Activated naive CD4-positive, alpha-beta T cell treated with anti-CD3 and anti-CD28 coated beads, Interleukin-2, amount 50 U/mL, for 72 hours (primary cell): ENCODE measurements at regions not wholly inside any gene's neighbourhood (a gene's known extent, or its start where the extent isn't known, plus 50 kb on each side); places are given as distances from the start of the nearest gene placed in this dataset.
"Not testable (repeated sequence)": the region's sequence is repeated elsewhere in the genome, so short reads cannot be mapped to it uniquely, and the experiment has no call there.

Experiments used
- ATAC-seq, 2 donors: fragments of 150-1000 bp; cut with Tn5 transposase; 2 replicates each; pipeline ENCODE4 v1.10.0; 2021; ENCODE audit warnings: mild to moderate bottlenecking in 2 of 2, moderate library complexity in 2 of 2
- DNase-seq, 2 donors: peaks; one replicate each; pipeline ENCODE4 v3.0.0; 2021 to 2022; ENCODE audit warnings: low spot score in 2 of 2
- H3K27ac Mint-ChIP-seq, 2 donors: one replicate each; pipeline ENCODE4 v1.8.0; 2022; ENCODE audit warnings: mild to moderate bottlenecking in 2 of 2, mixed read lengths in 2 of 2
- H3K36me3 Mint-ChIP-seq, 2 donors: one replicate each; pipeline ENCODE4 v1.8.0; 2022; ENCODE audit warnings: mixed read lengths in 2 of 2
- H3K9me3 Mint-ChIP-seq, 2 donors: one replicate each; pipeline ENCODE4 v1.8.0; 2022; ENCODE audit warnings: mixed read lengths in 2 of 2

DNA sequence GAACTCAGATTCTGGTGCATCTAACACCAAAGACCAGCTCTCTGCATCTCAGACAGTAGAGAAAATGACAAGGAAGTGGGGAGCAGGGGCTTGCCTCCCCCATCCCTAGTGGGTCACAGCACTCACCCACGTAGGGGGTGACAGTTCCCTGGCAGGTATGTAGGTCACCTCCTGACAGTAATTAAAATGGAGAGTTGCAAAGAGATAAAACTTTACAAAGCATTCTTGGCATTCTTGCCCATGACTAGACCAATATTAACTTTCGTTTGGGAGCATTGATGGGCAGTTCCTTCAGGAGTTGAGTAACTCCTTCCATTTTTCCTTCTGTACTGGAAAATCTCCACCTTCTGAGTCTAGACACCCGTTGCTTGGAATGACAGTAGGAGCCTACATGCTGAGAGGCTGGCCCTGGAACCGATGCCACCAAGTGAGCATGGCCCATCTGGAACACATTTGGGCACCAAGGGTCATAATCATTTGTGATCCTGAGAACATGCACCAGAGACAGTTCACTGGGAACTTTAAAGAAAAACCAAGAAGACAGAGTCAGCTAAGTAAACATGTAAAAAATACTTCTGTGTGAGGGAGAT lies 81.5 kb upstream of the MSX2 start:
- no peak overlapping the region for H3K27ac Mint-ChIP-seq
- H3K36me3 Mint-ChIP-seq, result peaks cover 0 to 2% of the 10 kb centered on the region in 2 donors
- peaks cover 3 to 9% of the 10 kb centered on the region in 2 donors for H3K9me3 Mint-ChIP-seq
- no peak for ATAC-seq
- no peak for DNase-seq

DNA sequence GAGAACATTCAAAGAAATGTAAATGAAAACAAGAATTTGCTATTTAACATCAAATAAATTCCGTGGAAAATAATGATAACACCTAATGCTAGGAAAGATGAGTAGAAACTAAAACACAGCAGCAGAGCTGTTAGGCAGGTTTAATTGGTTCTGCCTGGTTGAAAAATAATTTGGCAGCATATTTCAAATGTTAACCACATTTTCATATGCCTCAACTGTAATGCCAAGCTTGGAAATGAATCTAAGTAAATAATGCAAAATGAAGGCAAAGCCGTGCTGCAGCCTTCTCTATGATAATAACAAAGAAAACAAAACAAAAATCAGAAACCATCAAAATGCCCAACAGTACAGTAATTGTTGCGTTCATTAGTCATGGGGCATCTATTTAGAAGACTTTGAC lies 79.9 kb upstream of the MSX2 start:
- peaks cover 3 to 14% of the 10 kb centered on the region in 2 donors for H3K9me3 Mint-ChIP-seq
- peaks cover 0 to 7% of the 10 kb centered on the region in 2 donors for H3K36me3 Mint-ChIP-seq
- ATAC-seq, result no peak
- H3K27ac Mint-ChIP-seq, result no peak overlapping the region
- no peak for DNase-seq

DNA sequence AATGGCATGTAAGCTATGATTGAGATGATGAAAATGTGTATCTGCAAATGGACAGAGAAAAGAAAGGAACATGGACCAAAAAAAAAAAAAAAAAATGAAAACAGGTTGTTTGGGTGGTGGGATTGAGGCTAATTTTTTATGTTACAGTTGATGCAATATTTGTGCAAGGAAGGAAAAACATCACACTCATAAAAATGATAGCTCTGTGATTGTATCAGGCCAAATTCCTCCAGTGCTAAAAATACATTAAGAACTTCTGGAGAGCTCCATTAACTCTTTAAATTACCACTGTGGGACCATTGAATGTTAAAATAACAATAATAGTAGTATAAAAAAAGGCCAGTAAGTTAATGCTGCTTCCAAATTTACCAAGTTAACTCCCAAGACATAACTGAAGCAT lies 79.5 kb upstream of the MSX2 start:
- peaks cover 0 to 7% of the 10 kb centered on the region in 2 donors for H3K36me3 Mint-ChIP-seq
- DNase-seq (no peak), ATAC-seq (no peak)
- H3K27ac Mint-ChIP-seq, result no peak overlapping the region
- H3K9me3 Mint-ChIP-seq, result peaks cover 3 to 14% of the 10 kb centered on the region in 2 donors

DNA sequence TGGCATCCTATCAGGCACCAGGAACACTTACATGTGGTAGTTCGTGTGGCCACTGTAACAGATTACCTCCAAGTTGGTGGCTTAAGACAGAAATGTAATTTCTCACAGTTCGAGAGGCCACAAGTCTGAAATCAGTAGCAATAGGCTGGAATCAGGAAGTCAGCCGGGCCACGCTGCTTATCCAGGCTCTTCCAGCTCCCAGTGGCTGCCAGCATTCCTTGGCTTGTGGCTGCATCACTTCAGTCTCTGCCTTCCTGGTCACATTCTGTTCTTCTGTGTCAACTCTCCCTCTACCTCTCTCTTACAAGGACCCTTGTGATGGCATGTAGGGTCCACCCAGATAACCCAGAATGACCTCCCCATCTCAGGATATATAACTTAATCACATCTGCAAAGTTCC lies 78.7 kb upstream of the MSX2 start:
- no peak for ATAC-seq
- peaks cover 0 to 7% of the 10 kb centered on the region in 2 donors for H3K36me3 Mint-ChIP-seq
- DNase-seq, result no peak
- H3K9me3 Mint-ChIP-seq, result peaks cover 3 to 14% of the 10 kb centered on the region in 2 donors
- H3K27ac Mint-ChIP-seq, result peak overlapping the region in 1 of 2 donors; percentile 57

DNA sequence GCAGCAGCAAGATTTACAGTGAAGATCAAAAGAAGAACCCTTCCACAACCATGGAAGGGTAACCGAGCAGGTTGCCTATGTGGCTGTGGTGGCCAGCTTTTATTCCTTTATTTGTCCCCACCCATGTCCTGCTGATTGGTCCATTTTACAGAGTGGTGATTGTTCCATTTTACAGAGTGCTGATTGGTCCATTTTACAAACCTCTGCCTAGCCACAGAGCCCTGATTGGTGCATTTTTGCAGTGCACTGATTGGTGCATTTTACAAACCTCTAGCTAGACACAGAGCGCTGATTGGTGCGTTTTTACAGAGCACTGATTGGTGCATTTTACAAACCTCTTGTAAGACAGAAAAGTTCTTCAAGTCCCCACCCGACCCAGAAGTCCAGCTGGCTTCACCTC lies 75.8 kb upstream of the MSX2 start:
- not testable (repeated sequence) for H3K36me3 Mint-ChIP-seq, H3K9me3 Mint-ChIP-seq, ATAC-seq, DNase-seq, H3K27ac Mint-ChIP-seq

DNA sequence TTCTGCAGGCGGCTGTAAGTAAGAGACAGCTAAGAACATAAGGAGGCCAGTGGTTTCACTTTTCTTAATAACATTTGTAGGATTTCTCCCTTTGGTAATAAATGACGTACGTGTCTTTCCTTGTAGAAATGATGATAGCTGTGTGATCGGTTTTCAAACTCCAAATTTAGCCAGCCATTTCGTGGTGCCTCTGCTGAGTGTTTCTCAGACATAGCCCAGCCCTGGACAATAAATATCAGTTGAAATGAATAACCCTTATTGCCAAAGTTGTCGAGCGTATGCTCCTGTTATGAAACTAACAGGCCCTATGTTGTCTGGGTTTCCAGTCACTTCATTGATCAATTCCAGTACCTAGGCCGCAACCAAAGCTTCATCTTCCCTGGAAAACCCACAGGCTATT lies 75.0 kb upstream of the MSX2 start:
- Mint-ChIP-seq H3K36me3 (peaks cover 0 to 7% of the 10 kb centered on the region in 2 donors), H3K27ac (no peak overlapping the region), H3K9me3 (peaks cover 3 to 10% of the 10 kb centered on the region in 2 donors)
- ATAC-seq, result no peak
- DNase-seq, result no peak

DNA sequence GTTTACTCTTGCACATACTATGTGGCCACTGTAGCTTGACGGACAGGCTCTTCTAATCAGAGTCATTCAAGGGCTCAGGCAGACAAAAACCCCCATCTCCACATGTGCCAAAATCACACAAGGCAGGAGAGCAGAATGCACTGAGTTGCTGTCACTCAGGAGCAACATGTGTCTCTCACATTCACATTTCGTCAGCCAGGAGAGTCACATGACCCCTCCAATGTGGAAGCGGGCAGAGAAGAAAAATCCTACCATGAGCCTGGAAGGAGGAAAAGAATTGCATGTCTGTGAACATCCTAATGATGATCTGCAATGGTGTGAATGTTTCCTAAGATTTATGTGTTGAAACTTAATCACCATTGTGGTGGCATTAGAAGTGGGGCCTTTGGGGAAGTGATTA lies 69.9 kb upstream of the MSX2 start:
- Mint-ChIP-seq H3K27ac (no peak overlapping the region), H3K36me3 (no peaks in the 10 kb centered on the region), H3K9me3 (no peaks in the 10 kb centered on the region)
- no peak for ATAC-seq
- no peak for DNase-seq

DNA sequence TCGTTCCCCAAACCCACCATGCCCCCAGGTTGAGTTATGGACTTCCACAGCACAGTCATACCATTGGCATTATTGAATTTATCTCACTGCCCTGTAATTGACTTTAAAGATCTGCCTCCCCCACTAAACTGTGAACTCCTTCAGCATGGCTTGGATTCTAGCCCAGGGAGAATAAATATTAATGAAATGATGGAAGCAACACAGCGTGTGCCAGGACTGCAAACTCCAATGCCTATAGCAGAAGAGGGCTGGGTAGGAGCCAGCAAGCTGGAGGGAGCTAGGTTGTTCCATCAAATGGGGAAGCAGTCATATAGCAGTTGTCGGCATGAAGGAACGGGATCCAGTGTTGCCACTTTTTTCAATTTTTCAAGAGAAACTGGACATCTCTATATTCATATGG lies 69.0 kb upstream of the MSX2 start:
- Mint-ChIP-seq H3K27ac (no peak overlapping the region), H3K36me3 (no peaks in the 10 kb centered on the region), H3K9me3 (no peaks in the 10 kb centered on the region)

DNA sequence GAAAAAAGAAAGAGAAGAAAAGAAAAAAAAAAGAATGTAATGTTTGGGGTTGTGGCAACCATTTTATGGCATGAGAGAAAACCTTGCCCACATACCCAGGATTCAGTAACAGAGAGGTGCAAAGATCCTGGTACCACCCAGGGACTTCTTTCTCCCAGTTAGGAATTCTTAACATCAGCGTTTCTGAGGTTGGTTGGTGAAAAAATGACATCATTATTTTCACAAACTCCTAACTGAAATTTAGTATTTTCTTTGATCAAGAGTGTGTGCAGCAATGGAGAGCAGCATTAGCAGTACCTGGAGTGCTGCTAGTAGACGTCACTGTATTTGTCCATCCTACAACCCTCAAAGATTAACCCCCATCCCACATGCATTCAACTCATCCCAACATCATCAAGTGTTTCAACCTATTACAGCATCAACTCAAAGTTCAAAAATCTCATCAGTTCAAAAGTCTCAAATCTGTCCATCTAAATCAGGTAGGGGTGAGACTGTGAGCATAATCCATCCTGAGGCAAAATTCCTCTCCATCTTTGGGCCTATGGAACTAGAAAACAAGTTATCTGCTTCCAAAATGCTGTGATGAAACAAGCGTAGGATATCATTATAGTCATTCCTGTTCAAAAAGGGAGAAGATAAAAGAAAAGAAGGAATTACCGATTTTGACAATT lies 60.1 kb upstream of the MSX2 start:
- Mint-ChIP-seq H3K9me3 (peaks cover 19% of the 10 kb centered on the region in 2 donors), H3K27ac (no peak overlapping the region), H3K36me3 (peaks cover 0 to 10% of the 10 kb centered on the region in 2 donors)
- DNase-seq, result no peak
- no peak for ATAC-seq

More for the DNA sequence above, 69.0 kb upstream of the MSX2 start:
- DNase-seq, result no peak
- ATAC-seq, result no peak

DNA sequence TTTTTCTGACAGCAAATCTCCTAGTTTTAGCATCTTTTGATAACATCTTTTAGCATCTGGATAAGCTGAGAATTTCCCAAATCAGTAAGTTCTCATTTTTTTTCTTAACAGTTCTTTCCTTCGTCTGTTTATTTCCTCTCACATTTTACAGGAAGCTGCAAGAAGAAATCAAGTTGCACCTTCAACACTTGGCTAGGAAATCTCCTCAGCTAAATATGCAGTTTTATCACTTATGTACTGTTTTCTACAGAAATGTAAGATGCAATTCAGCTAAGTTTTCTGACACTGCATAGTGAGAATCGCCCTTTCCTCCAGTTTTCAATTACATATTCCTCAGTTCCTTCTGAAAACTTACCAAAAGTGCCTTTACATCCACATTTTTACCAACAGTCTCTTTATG lies 59.0 kb upstream of the MSX2 start:
- H3K36me3 Mint-ChIP-seq, result peaks cover 0 to 10% of the 10 kb centered on the region in 2 donors
- H3K9me3 Mint-ChIP-seq, result peaks cover 19% of the 10 kb centered on the region in 2 donors
- DNase-seq (no peak), ATAC-seq (no peak)
- no peak overlapping the region for H3K27ac Mint-ChIP-seq

DNA sequence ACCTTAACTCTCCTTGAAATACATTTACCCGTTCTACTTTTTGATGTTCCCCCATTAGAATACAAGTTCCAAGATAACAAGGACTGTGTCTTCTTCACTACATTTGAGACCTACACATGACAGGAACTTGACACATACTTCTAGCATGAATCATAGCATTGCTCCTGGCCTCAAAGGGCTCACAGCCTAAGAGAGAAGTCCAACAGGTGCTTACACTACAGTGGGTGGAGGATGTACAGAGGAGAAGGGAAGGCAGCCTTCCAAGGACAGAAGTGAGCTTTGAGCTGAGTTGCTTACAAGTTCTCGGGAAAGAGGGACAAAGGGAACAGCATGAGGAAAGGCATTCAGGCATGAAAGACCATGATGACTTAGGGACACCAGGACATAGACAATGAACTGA lies 56.9 kb upstream of the MSX2 start:
- ATAC-seq (no peak), DNase-seq (no peak)
- H3K36me3 Mint-ChIP-seq, result peaks cover 0 to 10% of the 10 kb centered on the region in 2 donors
- peaks cover 19% of the 10 kb centered on the region in 2 donors for H3K9me3 Mint-ChIP-seq
- H3K27ac Mint-ChIP-seq, result no peak overlapping the region

DNA sequence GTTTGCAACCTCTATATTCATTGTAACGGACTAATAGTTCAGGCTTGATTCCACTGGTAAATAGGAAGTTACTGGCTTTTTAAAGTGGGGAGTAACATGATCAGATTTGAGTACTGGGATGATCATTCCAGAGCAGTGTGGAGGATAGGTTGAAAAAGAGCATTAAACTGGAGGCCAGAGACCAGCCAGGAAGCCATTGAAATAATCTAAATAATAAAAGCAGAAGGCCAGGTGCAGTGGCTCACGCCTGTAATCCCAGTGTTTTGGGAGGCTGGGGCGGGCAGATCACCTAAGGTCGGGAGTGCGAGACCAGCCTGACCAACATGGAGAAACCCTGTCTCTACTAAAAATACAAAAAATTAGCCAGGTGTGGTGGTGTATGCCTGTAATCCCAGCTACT lies 56.0 kb upstream of the MSX2 start:
- peak overlapping the region in 1 of 2 donors; percentile 67 for H3K27ac Mint-ChIP-seq
- peaks cover 0 to 10% of the 10 kb centered on the region in 2 donors for H3K36me3 Mint-ChIP-seq
- H3K9me3 Mint-ChIP-seq, result peaks cover 19% of the 10 kb centered on the region in 2 donors
- DNase-seq, result no peak
- no peak for ATAC-seq
